Neural cell (in vitro differentiated cells): ENCODE measurements at regions not wholly inside any gene's neighbourhood (a gene's known extent, or its start where the extent isn't known, plus 50 kb on each side); places are given as distances from the start of the nearest gene placed in this dataset.

Source experiments
- H2AFZ ChIP-seq: fragments of 200-600, 300-800 bp; sonication (generic), shearing (Covaris generic); 2 replicates; pipeline ENCODE4 v1.6.0; 2014; ENCODE audit warnings: low read depth, mild to moderate bottlenecking, antibody characterized with exemption, low read length, moderate library complexity
- H3F3A ChIP-seq: fragments of 200-600 bp; shearing (Covaris generic); 2 replicates; pipeline ENCODE4 v1.6.1; 2016; ENCODE audit warnings: mild to moderate bottlenecking, moderate library complexity, mixed read lengths, antibody characterized with exemption, low read length; ENCODE audit not compliant: insufficient read depth, poor library complexity, severe bottlenecking
- H3K27ac ChIP-seq: fragments of 200-600, 300-800 bp; sonication (generic), shearing (Covaris generic); 2 replicates; pipeline ENCODE4 v1.5.1; 2014; ENCODE audit warnings: mild to moderate bottlenecking, low read length, moderate library complexity
- H3K27me3 ChIP-seq: fragments of 300-800, 200-600 bp; sonication (generic), shearing (Covaris generic); 2 replicates; pipeline ENCODE4 v1.6.0; 2014; ENCODE audit warnings: mild to moderate bottlenecking, low read depth, low read length, moderate library complexity; ENCODE audit not compliant: insufficient read depth
- H3K36me3 ChIP-seq: fragments of 300-800, 200-600 bp; sonication (generic), shearing (Covaris generic); 2 replicates; pipeline ENCODE4 v1.5.1; 2014; ENCODE audit warnings: mild to moderate bottlenecking, antibody characterized with exemption, low read length, moderate library complexity; ENCODE audit not compliant: insufficient read depth
- H3K4me2 ChIP-seq: fragments of 300-800, 200-600 bp; sonication (generic), shearing (Covaris generic); 2 replicates; pipeline ENCODE4 v1.6.0; 2014; ENCODE audit warnings: mild to moderate bottlenecking, low read length
- H3K4me3 ChIP-seq: fragments of 300-800, 200-600 bp; sonication (generic), shearing (Covaris generic); 2 replicates; pipeline ENCODE4 v1.5.1; 2014; ENCODE audit warnings: mild to moderate bottlenecking, low read length, moderate library complexity
- H3K79me2 ChIP-seq: fragments of 200-600 bp; shearing (Covaris generic); replicated peaks from 2 replicates; pipeline ENCODE4 v1.6.0; 2014; ENCODE audit warnings: mild to moderate bottlenecking, low read length, moderate library complexity; ENCODE audit not compliant: insufficient read depth
- H3K9ac ChIP-seq: fragments of 300-800, 200-600 bp; sonication (generic), shearing (Covaris generic); 2 replicates; pipeline ENCODE4 v1.6.1; 2016; ENCODE audit warnings: mild to moderate bottlenecking, low read length, mixed read lengths
- H3K9me2 ChIP-seq: fragments of 200-600 bp; shearing (Covaris generic); 2 replicates; pipeline ENCODE4 v1.6.1; 2016; ENCODE audit warnings: mild to moderate bottlenecking, low read length, mixed read lengths; ENCODE audit not compliant: insufficient read depth
- H3K9me3 ChIP-seq: fragments of 200-600, 300-800 bp; sonication (generic), shearing (Covaris generic); 2 replicates; pipeline ENCODE4 v1.6.1; 2016; ENCODE audit warnings: mild to moderate bottlenecking, mixed run types, low read length, moderate library complexity, mixed read lengths
- H4K20me1 ChIP-seq: fragments of 200-600 bp; shearing (Covaris generic); 2 replicates; pipeline ENCODE4 v1.6.1; 2016; ENCODE audit warnings: mild to moderate bottlenecking, mixed run types; ENCODE audit not compliant: insufficient read depth
- CTCF ChIP-seq: fragments of 450-650 bp; IDR thresholded peaks from 2 replicates; pipeline ENCODE4 v1.5.1; 2014; ENCODE audit warnings: antibody characterized with exemption, mild to moderate bottlenecking, moderate library complexity; ENCODE audit not compliant: poor library complexity, severe bottlenecking
- EP300 ChIP-seq: fragments of 450-650 bp; conservative IDR thresholded peaks from 2 replicates; pipeline ENCODE4 v1.6.1; 2014; ENCODE audit warnings: antibody characterized with exemption, mild to moderate bottlenecking, moderate library complexity; ENCODE audit not compliant: poor library complexity, severe bottlenecking
- EZH2 ChIP-seq: fragments of 200-600, 300-800 bp; shearing (Covaris generic), sonication (generic); IDR thresholded peaks from 2 replicates; pipeline ENCODE4 v1.6.1; 2014; ENCODE audit warnings: antibody characterized with exemption, low read length, borderline replicate concordance, mild to moderate bottlenecking; ENCODE audit not compliant: insufficient read depth, poor library complexity, severe bottlenecking
- MXI1 ChIP-seq: fragments of 450-650 bp; conservative IDR thresholded peaks from 2 replicates; pipeline ENCODE4 v1.6.1; 2014; ENCODE audit warnings: antibody characterized with exemption, mild to moderate bottlenecking; ENCODE audit not compliant: poor library complexity, severe bottlenecking
- POLR2AphosphoS5 ChIP-seq: IDR thresholded peaks from 2 replicates; pipeline ENCODE4 v1.6.1; 2012
- RAD21 ChIP-seq: fragments of 450-650 bp; conservative IDR thresholded peaks from 2 replicates; pipeline ENCODE4 v1.6.1; 2014; ENCODE audit warnings: antibody characterized with exemption, mild to moderate bottlenecking, moderate library complexity
- REST ChIP-seq: IDR thresholded peaks from 2 replicates; pipeline ENCODE4 v1.6.1; 2012; ENCODE audit warnings: borderline replicate concordance
- SMC3 ChIP-seq: fragments of 450-650 bp; conservative IDR thresholded peaks from 2 replicates; pipeline ENCODE4 v1.6.1; 2014; ENCODE audit warnings: antibody characterized with exemption, mild to moderate bottlenecking, moderate library complexity; ENCODE audit not compliant: poor library complexity
- TAF1 ChIP-seq: IDR thresholded peaks from 2 replicates; pipeline ENCODE4 v1.6.1; 2012; ENCODE audit warnings: low read depth

- Histone ChIP-seq H3F3A (no peaks in the 10 kb centered on the region), H3K4me2 (no peak overlapping the region), H4K20me1 (no peaks in the 10 kb centered on the region), H3K9ac (no peak overlapping the region), H3K27ac (no peak overlapping the region), H3K4me3 (no peak overlapping the region), H3K79me2 (no peaks in the 10 kb centered on the region), H3K27me3 (no peaks in the 10 kb centered on the region), H3K9me3 (no peaks in the 10 kb centered on the region), H3K36me3 (no peaks in the 10 kb centered on the region), H2AFZ (no peak overlapping the region), H3K9me2 (no peaks in the 10 kb centered on the region)
- TF ChIP-seq RAD21: no peak
- no peak for TF ChIP-seq REST
- TF ChIP-seq POLR2AphosphoS5: no peak
- TF ChIP-seq CTCF: no peak
- TF ChIP-seq SMC3: no peak
- TF ChIP-seq EZH2: no peak
- TF ChIP-seq EP300: no peak
- TF ChIP-seq TAF1: no peak
- no peak for TF ChIP-seq MXI1
Observed at GRCh38 chr6:25121186-25121585, 158.0 kb upstream of the CARMIL1 start.

GRCh38 chr6:25122001-25122400 is 157.2 kb upstream of the CARMIL1 start:
- Histone ChIP-seq H3K79me2 (no peaks in the 10 kb centered on the region), H3K4me2 (no peak overlapping the region), H3K4me3 (no peak overlapping the region), H2AFZ (no peak overlapping the region), H3K9me3 (no peaks in the 10 kb centered on the region), H3K27me3 (no peaks in the 10 kb centered on the region), H3K9me2 (no peaks in the 10 kb centered on the region), H3F3A (no peaks in the 10 kb centered on the region), H3K9ac (no peak overlapping the region), H3K36me3 (no peaks in the 10 kb centered on the region), H3K27ac (no peak overlapping the region), H4K20me1 (no peaks in the 10 kb centered on the region)
- TF ChIP-seq MXI1: no peak
- no peak for TF ChIP-seq POLR2AphosphoS5

- H3K9me2 ChIP-seq: no peaks in the 10 kb centered on the region
- no peaks in the 10 kb centered on the region for H3K27me3 ChIP-seq
- no peaks in the 10 kb centered on the region for H4K20me1 ChIP-seq
- H2AFZ ChIP-seq: no peak overlapping the region
- no peaks in the 10 kb centered on the region for H3K36me3 ChIP-seq
- H3K79me2 ChIP-seq: no peaks in the 10 kb centered on the region
- H3K9me3 ChIP-seq: no peaks in the 10 kb centered on the region
- no peak for TF ChIP-seq CTCF
- no peak for TF ChIP-seq EZH2
- TF ChIP-seq REST: no peak
- TF ChIP-seq TAF1: no peak
- H3F3A ChIP-seq: no peaks in the 10 kb centered on the region
- H3K27ac ChIP-seq: no peak overlapping the region
- H3K4me2 ChIP-seq: no peak overlapping the region
- no peak overlapping the region for H3K9ac ChIP-seq
- H3K4me3 ChIP-seq: no peak overlapping the region
Observed at GRCh38 chr6:25122622-25123237, 156.4 kb upstream of the CARMIL1 start.
